ENCODE measurements at regions not wholly inside any gene's neighbourhood (a gene's known extent, or its start where the extent isn't known, plus 50 kb on each side); places are given as distances from the start of the nearest gene placed in this dataset.

DNA sequence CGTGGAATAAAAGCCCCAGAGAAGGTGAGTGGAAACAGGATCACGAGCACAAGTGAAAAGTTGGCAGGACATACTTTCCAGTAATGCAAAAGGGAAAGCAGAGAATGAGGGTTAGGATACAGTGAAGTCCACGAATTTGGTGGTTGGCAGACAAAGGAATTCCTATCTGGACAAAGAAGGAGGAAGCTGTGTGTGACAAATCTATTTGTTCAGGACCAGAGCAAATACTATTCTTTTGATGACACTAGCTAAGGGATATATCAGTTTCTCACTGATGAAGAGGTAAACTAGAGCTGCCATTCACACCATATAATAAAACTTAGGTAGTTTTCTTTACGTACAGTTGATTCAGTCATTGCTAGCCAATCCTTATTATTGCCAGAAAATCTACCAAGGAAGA is 156.8 kb upstream of the GRIK2 start:
- H3K27ac Mint-ChIP-seq = no peak overlapping the region
- intact Hi-C loops (cut with micrococcal nuclease) = no loop called here
- Histone ChIP-seq H3K4me3 (ENCODE audit: low read length in 2 of 2) (no peak overlapping the region), H3K9me3 (ENCODE audit: control insufficient read depth in 1 of 2, low read length in 2 of 2) (no peaks in the 10 kb centered on the region), H3K27me3 (ENCODE audit: insufficient read depth, low read length) (no peaks in the 10 kb centered on the region), H3K4me1 (ENCODE audit: insufficient read depth, low read length) (no peaks in the 10 kb centered on the region), H3K27ac (ENCODE audit: low read depth, low read length) (no peak overlapping the region), H3K36me3 (ENCODE audit: insufficient read depth, low read length) (no peaks in the 10 kb centered on the region)
- H3K4me3 Mint-ChIP-seq = no peak overlapping the region
- no peak for DNase-seq
- CTCF ChIA-PET (ENCODE audit: partially characterized antibody) = no interaction called here
- peaks cover 0 to 2% (median 0%) of the 10 kb centered on the region in 8 donors for H3K9me3 Mint-ChIP-seq
- POLR2A ChIA-PET (ENCODE audit: partially characterized antibody) = no interaction called here
- no peaks in the 10 kb centered on the region for H3K27me3 Mint-ChIP-seq
- H3K4me1 Mint-ChIP-seq = no peaks in the 10 kb centered on the region
- H3K36me3 Mint-ChIP-seq = no peaks in the 10 kb centered on the region

GRCh38 chr6:101241442-101241841 is 152.1 kb upstream of the GRIK2 start:
- no peak for DNase-seq
- ChIA-PET POLR2A (ENCODE audit: partially characterized antibody) (no interaction called here), CTCF (ENCODE audit: partially characterized antibody) (no interaction called here)
- Histone ChIP-seq H3K36me3 (ENCODE audit: insufficient read depth, low read length) (no peaks in the 10 kb centered on the region), H3K4me3 (ENCODE audit: low read length in 2 of 2) (no peak overlapping the region), H3K27me3 (ENCODE audit: insufficient read depth, low read length) (no peaks in the 10 kb centered on the region), H3K9me3 (ENCODE audit: control insufficient read depth in 1 of 2, low read length in 2 of 2) (no peaks in the 10 kb centered on the region), H3K27ac (ENCODE audit: low read depth, low read length) (no peak overlapping the region), H3K4me1 (ENCODE audit: insufficient read depth, low read length) (no peaks in the 10 kb centered on the region)
- Mint-ChIP-seq H3K27ac (no peak overlapping the region), H3K4me3 (no peak overlapping the region), H3K4me1 (no peaks in the 10 kb centered on the region), H3K9me3 (peaks cover 0 to 4% (median 0%) of the 10 kb centered on the region in 8 donors), H3K27me3 (no peaks in the 10 kb centered on the region), H3K36me3 (no peaks in the 10 kb centered on the region)
- intact Hi-C loops (cut with micrococcal nuclease) = no loop called here

GRCh38 chr6:101249470-101249869 is 144.0 kb upstream of the GRIK2 start:
- intact Hi-C loops (cut with micrococcal nuclease) = no loop called here
- DNase-seq = no peak
- Mint-ChIP-seq H3K4me1 (no peaks in the 10 kb centered on the region), H3K27ac (no peak overlapping the region), H3K36me3 (no peaks in the 10 kb centered on the region), H3K27me3 (no peaks in the 10 kb centered on the region), H3K4me3 (no peak overlapping the region), H3K9me3 (peaks cover 3 to 44% (median 20%) of the 10 kb centered on the region in 8 donors)
- no peaks in the 10 kb centered on the region for H3K36me3 ChIP-seq (ENCODE audit: insufficient read depth, low read length)
- ChIA-PET POLR2A (ENCODE audit: partially characterized antibody) (no interaction called here), CTCF (ENCODE audit: partially characterized antibody) (no interaction called here)
- no peak overlapping the region for H3K27ac ChIP-seq (ENCODE audit: low read depth, low read length)
- no peaks in the 10 kb centered on the region for H3K9me3 ChIP-seq (ENCODE audit: control insufficient read depth in 1 of 2, low read length in 2 of 2)
- H3K4me1 ChIP-seq (ENCODE audit: insufficient read depth, low read length) = no peaks in the 10 kb centered on the region
- no peaks in the 10 kb centered on the region for H3K27me3 ChIP-seq (ENCODE audit: insufficient read depth, low read length)
- H3K4me3 ChIP-seq (ENCODE audit: low read length in 2 of 2) = no peak overlapping the region

DNA sequence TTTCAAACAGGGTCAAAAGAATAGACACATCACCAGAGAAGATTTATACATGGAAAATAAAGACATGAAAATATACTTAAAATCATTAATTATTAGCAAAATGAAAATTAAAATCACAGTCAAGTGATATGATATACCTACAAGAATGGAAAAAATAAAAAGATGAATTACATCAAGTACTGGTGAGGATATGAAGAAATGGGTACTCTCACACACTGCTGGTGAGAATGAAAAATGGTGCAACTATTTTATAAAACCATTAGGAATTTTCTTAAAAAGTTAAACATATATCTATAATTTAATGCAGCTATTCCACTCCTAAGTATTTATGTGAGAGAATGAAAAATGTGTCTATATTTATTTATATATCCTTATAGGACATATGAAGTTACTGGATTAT is 136.3 kb upstream of the GRIK2 start:
- Histone ChIP-seq H3K4me3 (ENCODE audit: low read length in 2 of 2) (no peak overlapping the region), H3K4me1 (ENCODE audit: insufficient read depth, low read length) (no peaks in the 10 kb centered on the region), H3K27ac (ENCODE audit: low read depth, low read length) (no peak overlapping the region), H3K9me3 (ENCODE audit: control insufficient read depth in 1 of 2, low read length in 2 of 2) (no peaks in the 10 kb centered on the region), H3K36me3 (ENCODE audit: insufficient read depth, low read length) (no peaks in the 10 kb centered on the region), H3K27me3 (ENCODE audit: insufficient read depth, low read length) (no peaks in the 10 kb centered on the region)
- no peak for DNase-seq
- CTCF ChIA-PET (ENCODE audit: partially characterized antibody) = interaction anchor here (1.4 kb wide), 1 partner anchor 11 kb away, joined by 3 read pairs; no protein-coding TSS in a partner anchor
- Mint-ChIP-seq H3K36me3 (no peaks in the 10 kb centered on the region), H3K4me3 (no peak overlapping the region), H3K27me3 (no peaks in the 10 kb centered on the region), H3K4me1 (no peaks in the 10 kb centered on the region), H3K9me3 (peaks cover 0 to 32% (median 10%) of the 10 kb centered on the region in 8 donors), H3K27ac (no peak overlapping the region)
- intact Hi-C loops (cut with micrococcal nuclease) = no loop called here
- POLR2A ChIA-PET (ENCODE audit: partially characterized antibody) = no interaction called here

GRCh38 chr6:101259505-101259904 is 134.0 kb upstream of the GRIK2 start:
- H3K4me3 Mint-ChIP-seq = no peak overlapping the region
- ChIA-PET CTCF (ENCODE audit: partially characterized antibody) (no interaction called here), POLR2A (ENCODE audit: partially characterized antibody) (no interaction called here)
- no peaks in the 10 kb centered on the region for H3K4me1 Mint-ChIP-seq
- no peak overlapping the region for H3K27ac ChIP-seq (ENCODE audit: low read depth, low read length)
- H3K27me3 Mint-ChIP-seq = no peaks in the 10 kb centered on the region
- no peaks in the 10 kb centered on the region for H3K36me3 Mint-ChIP-seq
- no peak overlapping the region for H3K27ac Mint-ChIP-seq
- H3K4me1 ChIP-seq (ENCODE audit: insufficient read depth, low read length) = no peaks in the 10 kb centered on the region
- no peak for DNase-seq
- no peaks in the 10 kb centered on the region for H3K36me3 ChIP-seq (ENCODE audit: insufficient read depth, low read length)
- intact Hi-C loops (cut with micrococcal nuclease) = no loop called here
- H3K9me3 ChIP-seq (ENCODE audit: control insufficient read depth in 1 of 2, low read length in 2 of 2) = no peaks in the 10 kb centered on the region
- H3K9me3 Mint-ChIP-seq = peaks cover 0 to 29% (median 11%) of the 10 kb centered on the region in 8 donors
- H3K27me3 ChIP-seq (ENCODE audit: insufficient read depth, low read length) = no peaks in the 10 kb centered on the region
- no peak overlapping the region for H3K4me3 ChIP-seq (ENCODE audit: low read length in 2 of 2)

GRCh38 chr6:101263596-101263995 is 129.9 kb upstream of the GRIK2 start:
- Mint-ChIP-seq H3K27ac (no peak overlapping the region), H3K4me1 (peaks cover 0 to 4% (median 1%) of the 10 kb centered on the region in 4 donors), H3K27me3 (no peaks in the 10 kb centered on the region), H3K36me3 (no peaks in the 10 kb centered on the region), H3K4me3 (no peak overlapping the region), H3K9me3 (peaks cover 2 to 18% (median 11%) of the 10 kb centered on the region in 8 donors)
- Histone ChIP-seq H3K9me3 (ENCODE audit: control insufficient read depth in 1 of 2, low read length in 2 of 2) (no peaks in the 10 kb centered on the region), H3K36me3 (ENCODE audit: insufficient read depth, low read length) (no peaks in the 10 kb centered on the region), H3K27me3 (ENCODE audit: insufficient read depth, low read length) (no peaks in the 10 kb centered on the region), H3K4me3 (ENCODE audit: low read length in 2 of 2) (no peak overlapping the region), H3K4me1 (ENCODE audit: insufficient read depth, low read length) (no peaks in the 10 kb centered on the region), H3K27ac (ENCODE audit: low read depth, low read length) (no peak overlapping the region)
- ChIA-PET POLR2A (ENCODE audit: partially characterized antibody) (no interaction called here), CTCF (ENCODE audit: partially characterized antibody) (no interaction called here)
- no peak for DNase-seq
- intact Hi-C loops (cut with micrococcal nuclease) = no loop called here

DNA sequence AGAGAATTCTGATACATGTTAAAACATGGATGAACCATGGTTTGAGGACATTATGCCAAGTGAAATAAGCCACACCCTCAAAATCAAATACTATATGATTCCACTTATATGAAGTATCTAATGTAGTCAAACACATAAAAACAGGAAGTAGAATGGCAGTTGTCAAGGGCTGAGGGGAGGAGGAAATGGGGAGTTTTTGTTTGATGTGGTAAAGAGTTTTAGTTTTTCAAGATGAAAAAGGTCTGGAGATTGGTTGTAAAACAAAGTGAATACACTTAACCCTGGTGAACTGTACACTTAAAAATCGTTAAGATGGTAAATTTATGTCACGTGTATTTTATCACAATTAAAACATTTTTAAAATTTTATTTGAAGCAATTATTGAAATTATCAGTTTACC is 127.4 kb upstream of the GRIK2 start:
- H3K36me3 Mint-ChIP-seq = no peaks in the 10 kb centered on the region
- Histone ChIP-seq H3K36me3 (ENCODE audit: insufficient read depth, low read length) (no peaks in the 10 kb centered on the region), H3K27me3 (ENCODE audit: insufficient read depth, low read length) (no peaks in the 10 kb centered on the region), H3K27ac (ENCODE audit: low read depth, low read length) (no peak overlapping the region), H3K9me3 (ENCODE audit: control insufficient read depth in 1 of 2, low read length in 2 of 2) (no peaks in the 10 kb centered on the region), H3K4me3 (ENCODE audit: low read length in 2 of 2) (no peak overlapping the region), H3K4me1 (ENCODE audit: insufficient read depth, low read length) (no peaks in the 10 kb centered on the region)
- intact Hi-C loops (cut with micrococcal nuclease) = no loop called here
- no peaks in the 10 kb centered on the region for H3K27me3 Mint-ChIP-seq
- peak in 3 of 5 donors; percentile 8 to 15 (median 13) for DNase-seq
- peaks cover 0 to 4% (median 1%) of the 10 kb centered on the region in 4 donors for H3K4me1 Mint-ChIP-seq
- H3K4me3 Mint-ChIP-seq = peak overlapping the region in 1 of 8 donors; percentile 2
- POLR2A ChIA-PET (ENCODE audit: partially characterized antibody) = no interaction called here
- CTCF ChIA-PET (ENCODE audit: partially characterized antibody) = no interaction called here
- no peak overlapping the region for H3K27ac Mint-ChIP-seq
- H3K9me3 Mint-ChIP-seq = peaks cover 2 to 27% (median 14%) of the 10 kb centered on the region in 8 donors

DNA sequence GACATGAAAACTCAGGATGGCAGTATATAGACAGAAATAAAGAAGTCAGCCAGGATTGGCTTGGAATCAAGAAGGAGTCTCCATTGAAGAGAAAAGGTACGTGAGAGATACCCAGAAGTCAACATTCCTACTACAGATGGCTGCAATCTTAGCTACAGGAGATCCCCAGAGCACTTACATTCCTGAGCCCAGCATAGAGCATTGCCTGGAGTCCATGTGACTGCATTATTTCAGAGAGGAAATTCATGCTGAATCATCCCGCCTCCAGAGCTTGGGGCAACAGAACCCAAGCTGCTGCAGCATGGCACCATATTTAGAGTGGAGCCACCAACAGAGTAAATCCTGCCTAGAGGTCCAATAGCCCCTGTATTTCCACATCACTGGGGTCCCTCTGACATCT is 125.0 kb upstream of the GRIK2 start:
- no peaks in the 10 kb centered on the region for H3K36me3 Mint-ChIP-seq
- no peak overlapping the region for H3K27ac Mint-ChIP-seq
- no peaks in the 10 kb centered on the region for H3K27me3 Mint-ChIP-seq
- H3K27ac ChIP-seq (ENCODE audit: low read depth, low read length) = no peak overlapping the region
- no peaks in the 10 kb centered on the region for H3K9me3 ChIP-seq (ENCODE audit: control insufficient read depth in 1 of 2, low read length in 2 of 2)
- no peak overlapping the region for H3K4me3 Mint-ChIP-seq
- intact Hi-C loops (cut with micrococcal nuclease) = no loop called here
- H3K27me3 ChIP-seq (ENCODE audit: insufficient read depth, low read length) = no peaks in the 10 kb centered on the region
- peaks cover 2 to 27% (median 15%) of the 10 kb centered on the region in 8 donors for H3K9me3 Mint-ChIP-seq
- H3K4me1 ChIP-seq (ENCODE audit: insufficient read depth, low read length) = no peaks in the 10 kb centered on the region
- DNase-seq = no peak
- ChIA-PET POLR2A (ENCODE audit: partially characterized antibody) (no interaction called here), CTCF (ENCODE audit: partially characterized antibody) (interaction anchor here (1.0 kb wide), 1 partner anchor 12 kb away, joined by 3 read pairs; no protein-coding TSS in a partner anchor)
- H3K36me3 ChIP-seq (ENCODE audit: insufficient read depth, low read length) = no peaks in the 10 kb centered on the region
- peaks cover 0 to 4% (median 1%) of the 10 kb centered on the region in 4 donors for H3K4me1 Mint-ChIP-seq
- H3K4me3 ChIP-seq (ENCODE audit: low read length in 2 of 2) = no peak overlapping the region

Data from CD4-positive, alpha-beta memory T cell (primary cell).